Right renal cortex interstitium (tissue), 3 donors: ENCODE measurements at regions not wholly inside any gene's neighbourhood (a gene's known extent, or its start where the extent isn't known, plus 50 kb on each side); places are given as distances from the start of the nearest gene placed in this dataset.
"Not testable (repeated sequence)": the region's sequence is repeated elsewhere in the genome, so short reads cannot be mapped to it uniquely, and the experiment has no call there.

Source experiments
- DNase-seq, 3 donors: peaks; one replicate each; pipeline ENCODE4 v3.0.0-alpha.2; 2013; ENCODE audit warnings: low read depth in 3 of 3, low spot score in 2 of 3

DNA sequence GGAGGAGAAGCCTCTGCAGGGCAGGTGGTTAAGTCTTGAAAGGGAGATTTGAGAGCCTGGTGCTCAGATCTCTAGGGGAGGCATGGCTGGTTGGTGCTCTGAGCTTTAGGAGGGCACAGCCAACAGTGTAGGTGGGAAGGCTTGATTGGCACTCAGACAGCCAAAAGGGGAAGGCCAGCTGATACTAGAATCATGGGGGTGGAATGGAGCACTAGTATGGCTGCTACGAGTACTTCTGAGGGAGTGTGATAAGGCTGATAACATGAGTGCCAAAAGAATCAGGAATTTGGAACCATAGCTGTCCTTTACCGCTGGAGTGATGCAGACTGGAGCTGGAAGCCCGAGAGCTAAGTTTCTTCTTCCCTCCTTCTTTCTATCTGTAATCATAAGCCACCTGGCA lies 184.6 kb upstream of the TBC1D5 start:
- DNase-seq: no peak

DNA sequence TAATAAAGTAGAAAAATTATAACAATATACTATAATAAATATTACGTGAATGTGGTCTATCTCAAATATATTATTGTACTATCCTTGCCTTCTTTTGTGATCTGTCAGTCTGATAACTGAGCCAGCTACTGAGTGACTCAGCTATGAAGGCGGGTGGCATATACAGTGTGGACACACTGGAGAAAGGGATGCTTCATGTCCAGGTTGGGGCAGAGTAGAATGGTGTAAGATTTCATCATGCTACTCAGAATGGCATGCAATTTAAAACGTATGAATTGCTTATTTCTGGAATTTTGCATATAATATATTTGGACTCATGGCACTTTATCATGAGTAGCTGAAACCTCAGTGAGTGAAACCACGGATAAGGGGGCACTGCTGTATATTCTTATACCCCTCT lies 172.9 kb upstream of the TBC1D5 start:
- no peak for DNase-seq

DNA sequence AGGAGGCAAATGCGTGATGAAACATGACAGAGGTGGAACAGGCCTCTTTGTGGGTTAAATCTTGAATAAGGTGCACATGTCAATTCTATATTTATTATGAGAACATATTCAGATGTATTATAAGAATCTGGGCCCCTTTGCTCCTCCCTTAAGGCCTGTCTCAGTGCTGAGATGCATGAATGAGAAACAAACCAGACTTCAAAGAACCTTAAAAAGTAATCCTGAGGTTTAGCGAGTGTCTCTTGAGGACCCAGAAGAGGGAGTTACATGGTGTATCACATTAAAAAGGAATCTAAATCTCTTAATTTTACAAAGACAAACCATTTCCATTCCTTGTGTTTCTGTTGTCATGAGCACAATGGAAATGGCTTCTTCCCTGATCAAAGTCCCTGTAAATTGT lies 170.9 kb upstream of the TBC1D5 start:
- no peak for DNase-seq

DNA sequence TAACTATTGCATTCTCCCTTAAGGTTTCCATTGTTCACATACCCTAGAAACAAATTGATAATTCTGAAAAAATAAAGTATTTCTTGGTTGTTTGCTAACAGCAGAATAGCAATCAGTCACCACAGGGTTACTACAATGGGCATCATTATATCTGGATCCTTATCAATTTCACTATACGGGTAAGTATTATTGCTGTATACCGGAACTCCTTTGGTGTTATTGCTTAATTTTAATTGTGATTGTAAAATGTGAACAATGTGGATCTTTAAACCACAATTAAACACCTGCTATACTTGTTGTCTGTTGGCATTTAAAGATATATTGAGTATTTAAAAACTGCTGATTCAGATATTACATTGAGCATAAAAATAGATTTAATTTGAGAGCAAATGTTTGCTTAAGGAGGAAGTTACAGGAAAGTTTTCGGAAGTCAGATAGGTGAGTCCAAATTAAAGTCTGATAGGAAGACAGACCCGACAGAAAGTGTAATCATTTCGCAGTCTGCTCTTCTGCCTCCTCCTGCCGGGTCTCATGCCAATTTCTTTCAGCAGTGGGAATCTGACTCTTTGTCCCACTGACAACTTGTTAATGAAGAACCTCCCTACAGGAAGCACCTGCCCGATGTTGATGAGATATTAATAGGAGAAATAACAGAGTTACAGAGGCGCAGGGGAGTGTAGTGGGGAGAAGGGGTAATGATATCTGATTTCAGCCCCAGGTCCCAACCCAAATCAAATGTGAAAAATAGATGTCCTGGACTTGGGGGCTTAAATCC lies 169.7 kb upstream of the TBC1D5 start:
- DNase-seq: no peak

DNA sequence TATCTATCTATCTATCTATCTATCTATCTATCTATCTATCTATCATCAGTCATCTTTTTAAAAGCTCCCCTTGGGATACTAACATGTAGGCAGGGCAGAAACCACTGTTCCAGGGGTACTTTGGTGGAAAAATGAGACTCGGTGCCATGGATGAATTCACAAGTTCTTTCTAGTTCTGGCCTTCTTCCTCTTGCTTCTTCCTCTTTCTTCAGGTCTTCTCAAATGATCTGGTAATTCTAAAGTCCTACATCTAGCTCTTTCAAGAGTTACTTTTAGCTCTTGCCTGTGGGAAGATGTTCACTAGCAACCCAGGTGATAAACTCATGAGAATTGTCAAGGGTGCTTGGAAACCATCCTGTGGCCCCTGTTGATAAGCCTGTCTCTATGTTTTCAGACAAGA lies 168.5 kb upstream of the TBC1D5 start:
- DNase-seq: no peak

DNA sequence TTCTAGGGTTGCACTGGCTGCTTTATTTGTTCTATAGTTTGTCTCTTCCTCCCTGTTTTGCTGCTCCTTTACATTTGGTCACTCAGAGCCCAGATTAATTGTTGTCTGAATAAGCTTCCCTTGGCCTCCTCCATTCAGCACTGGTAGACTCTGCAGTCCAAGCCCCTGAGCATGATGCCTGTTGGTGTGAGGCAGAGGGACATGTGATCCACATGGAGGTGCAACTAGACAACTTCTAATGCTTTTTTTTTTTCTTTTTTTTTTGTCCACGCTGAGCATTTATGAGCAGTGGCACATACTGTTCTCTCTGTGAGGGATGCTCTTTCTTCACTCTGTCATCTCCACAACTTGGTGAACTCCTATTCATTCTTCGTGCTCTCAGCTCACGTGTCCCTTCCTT lies 167.3 kb upstream of the TBC1D5 start:
- no peak for DNase-seq

DNA sequence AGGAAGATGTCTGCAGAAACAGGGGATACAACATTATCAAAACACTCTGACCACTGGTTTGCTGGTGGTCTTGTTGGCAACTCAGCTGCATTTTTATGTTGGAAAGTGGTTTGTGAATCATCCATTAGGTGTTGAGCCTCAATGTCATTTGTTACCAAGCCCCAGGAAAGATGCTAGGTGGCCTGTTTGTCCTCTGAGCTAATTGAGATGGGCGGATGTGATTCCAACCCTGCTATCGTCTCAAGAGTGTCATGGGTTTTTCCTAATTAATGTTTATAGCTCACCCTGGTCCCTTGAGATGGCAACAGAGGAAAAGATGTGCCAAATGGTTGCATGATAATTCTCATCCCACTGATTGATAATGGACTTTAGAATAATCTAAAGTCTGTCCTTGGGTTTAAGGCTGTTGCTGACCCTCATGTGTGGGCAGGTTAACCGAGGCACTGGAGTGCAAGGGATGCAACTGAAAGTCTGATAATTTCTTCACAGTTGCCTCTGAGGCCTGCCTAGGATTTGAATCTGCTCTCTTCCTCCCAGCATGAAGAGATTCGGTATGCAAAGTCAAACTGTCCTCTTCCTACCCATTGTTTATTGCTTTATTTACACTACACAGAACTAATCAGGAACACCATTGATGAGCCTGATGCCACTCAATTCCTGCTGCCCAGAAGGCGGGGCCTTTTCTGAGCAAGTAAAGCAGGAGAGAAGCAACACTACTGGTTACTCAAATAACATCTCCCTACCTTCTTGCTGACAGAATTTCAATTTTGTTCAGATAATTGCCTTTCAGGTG lies 166.2 kb upstream of the TBC1D5 start:
- no peak for DNase-seq

DNA sequence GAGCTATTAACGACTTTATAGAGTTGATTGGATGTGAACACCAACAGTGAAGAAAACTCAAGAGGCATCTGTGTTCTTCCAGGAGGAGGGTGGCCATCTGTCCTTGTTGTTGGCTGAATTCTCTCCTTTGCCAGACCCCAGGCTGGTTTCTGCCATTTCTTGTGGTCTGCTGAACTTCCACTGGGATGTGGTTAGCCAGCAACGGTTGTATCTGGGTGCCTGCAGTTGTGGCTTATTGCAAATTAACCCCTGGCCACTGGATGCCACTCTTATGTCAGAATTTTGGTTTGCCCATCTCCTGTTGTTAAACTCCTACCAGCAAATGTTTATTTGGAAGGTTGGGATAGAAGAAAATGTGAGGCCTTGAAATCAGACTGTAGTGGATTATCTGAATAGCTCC lies 163.6 kb upstream of the TBC1D5 start:
- DNase-seq: no peak

DNA sequence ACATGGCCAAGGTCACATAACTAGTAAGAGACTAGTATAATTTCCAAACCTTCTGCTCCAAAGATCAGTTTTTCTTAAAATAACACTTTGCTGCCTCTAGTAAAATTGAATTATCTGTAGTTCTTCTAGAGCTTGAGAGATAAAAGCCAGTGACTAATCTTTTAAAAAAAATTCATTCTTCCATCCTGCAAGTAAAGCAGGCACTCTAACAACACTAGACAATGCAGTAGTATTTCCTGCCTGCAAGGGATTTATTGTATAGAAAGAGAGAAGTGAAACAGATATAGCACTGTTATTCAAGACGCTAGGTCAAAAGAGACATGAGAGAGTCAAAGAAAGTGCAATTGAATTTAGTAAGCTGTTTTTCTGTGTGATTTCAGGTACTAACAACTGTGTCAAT lies 159.5 kb upstream of the TBC1D5 start:
- DNase-seq: no peak

DNA sequence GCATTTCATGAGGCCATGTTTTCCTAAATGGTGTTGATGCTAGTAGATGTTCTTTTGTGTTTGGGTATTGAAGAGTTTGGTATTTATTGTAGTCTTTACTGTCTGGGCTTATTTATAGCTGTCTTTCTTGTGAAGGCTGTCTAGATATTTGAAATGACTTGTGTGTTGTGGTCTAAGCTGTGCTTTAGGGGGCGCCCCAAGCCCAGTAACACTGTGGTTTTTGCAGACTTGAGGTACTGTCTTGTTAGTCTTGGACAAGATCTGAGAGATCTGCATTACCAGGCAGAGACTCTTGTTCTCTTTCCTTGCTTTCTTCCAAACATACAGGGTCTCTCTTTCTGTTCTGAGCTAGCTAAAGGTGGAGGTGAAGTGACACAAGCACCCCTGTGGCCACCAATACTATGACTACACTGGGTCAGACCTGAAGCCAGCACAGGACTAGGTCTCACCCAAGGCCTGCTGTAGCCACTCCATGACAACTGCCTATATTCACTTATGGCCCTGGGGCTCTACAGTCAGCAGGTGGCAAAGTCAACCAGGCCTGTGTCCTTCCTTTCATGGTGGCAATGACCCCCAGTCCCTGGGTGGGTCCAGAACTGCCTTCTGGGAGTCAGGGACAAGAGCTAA lies 152.1 kb upstream of the TBC1D5 start:
- DNase-seq: no peak

DNA sequence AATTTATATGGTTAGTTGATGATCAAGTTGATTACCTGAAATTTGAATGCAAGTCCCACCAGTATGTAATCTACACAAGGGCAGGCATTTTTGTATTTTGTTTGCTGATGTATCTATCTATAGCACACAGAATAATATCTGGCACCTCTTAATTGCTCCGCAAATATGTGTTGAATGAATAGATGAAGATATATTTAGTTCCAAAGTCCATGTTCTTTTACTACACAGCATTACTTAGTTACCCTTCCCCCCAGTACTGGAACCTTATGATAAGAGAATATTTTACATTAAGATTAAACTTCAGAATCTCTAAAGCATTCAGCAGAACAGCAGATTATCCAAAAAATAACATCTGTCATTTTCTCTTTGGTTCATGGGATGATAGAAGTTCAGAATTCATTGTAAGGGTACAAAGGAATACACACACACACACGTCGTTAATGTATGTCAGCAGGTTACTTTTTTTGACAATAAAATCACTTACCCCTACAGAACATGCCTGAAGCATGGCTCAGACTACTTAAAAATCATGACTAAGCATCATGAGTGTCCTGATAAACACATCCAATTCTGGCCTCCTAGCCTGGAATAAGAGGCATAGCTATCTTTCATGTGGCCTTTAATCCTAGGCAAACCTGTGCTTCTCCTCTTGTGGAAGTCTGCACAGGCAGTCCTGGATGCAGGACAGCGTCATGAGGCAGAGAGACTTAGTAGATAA lies 148.9 kb upstream of the TBC1D5 start:
- no peak for DNase-seq

DNA sequence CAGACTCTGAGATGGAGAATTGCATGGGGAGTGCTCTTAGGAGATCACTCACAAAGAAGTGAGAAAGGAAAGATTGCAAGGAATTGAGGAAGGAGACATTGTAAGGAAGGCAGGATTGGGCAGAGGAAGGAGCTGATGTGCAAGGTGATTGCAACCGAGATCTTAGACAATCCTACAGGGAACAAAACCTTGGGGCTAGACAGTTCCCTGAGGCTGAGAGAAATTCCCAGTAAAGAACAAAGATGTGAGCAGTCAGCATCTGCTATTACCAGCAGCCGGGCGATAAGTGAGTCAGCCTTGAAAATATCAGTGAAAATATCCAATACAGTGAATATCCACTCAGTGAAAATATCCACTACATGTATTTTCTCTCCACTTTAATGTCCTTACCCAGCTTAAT lies 143.6 kb upstream of the TBC1D5 start:
- no peak for DNase-seq

DNA sequence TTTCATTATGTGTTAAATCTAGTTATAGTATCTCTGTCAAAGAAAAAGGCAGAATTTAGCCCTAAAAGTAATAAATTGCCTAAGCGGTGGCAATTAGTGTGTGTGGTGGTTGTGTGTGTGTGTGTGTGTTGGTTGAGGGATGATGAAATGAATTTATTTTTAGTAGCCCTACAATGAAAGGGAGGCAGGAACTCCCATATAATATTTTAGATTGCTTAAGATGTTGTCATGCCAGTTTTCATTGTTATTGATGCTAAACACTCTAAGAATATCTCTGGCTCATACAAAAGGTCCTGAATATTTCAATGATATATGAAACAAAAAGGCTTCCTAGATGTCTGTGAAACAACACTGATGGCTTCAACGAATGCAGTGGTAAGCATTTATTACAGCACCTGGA lies 140.6 kb upstream of the TBC1D5 start:
- no peak for DNase-seq

DNA sequence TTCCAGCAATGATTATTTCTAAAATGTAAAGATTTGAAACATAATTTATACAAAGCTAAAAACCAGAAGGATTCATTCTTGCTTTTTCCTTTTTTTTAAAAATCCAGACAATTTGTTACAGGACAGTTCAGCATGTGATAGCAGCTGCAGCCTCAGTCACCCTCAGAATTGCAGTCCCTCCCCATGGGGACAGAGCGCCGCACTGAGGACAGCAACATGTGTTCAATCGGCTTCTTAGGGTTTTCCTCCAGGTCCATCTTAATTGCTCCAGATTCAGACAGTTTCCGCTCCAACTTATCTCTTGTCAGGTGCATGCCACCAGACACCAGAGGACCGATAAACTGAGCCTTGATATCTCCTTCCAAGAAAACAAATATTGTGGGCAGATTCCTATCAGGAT lies 134.9 kb upstream of the TBC1D5 start:
- DNase-seq: no peak

DNA sequence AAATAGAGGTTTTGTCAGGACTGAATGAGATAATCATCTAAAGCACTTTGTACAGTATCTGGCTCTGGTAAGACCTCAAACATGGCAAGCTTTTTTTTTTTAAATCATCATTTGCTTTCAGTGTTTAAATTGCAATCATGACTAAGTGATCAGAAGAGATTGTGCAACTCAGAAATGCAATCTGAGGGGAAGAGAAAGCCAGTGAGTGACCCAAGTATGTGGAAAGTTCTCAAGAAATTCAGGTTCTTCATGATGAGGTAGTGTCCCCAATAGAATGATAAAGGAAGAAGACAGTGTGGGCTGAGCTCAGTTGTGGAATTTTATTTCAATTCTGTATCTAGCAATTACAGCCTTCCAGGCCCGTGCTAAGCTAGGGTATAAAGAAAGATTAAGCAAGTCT lies 132.2 kb upstream of the TBC1D5 start:
- no peak for DNase-seq

DNA sequence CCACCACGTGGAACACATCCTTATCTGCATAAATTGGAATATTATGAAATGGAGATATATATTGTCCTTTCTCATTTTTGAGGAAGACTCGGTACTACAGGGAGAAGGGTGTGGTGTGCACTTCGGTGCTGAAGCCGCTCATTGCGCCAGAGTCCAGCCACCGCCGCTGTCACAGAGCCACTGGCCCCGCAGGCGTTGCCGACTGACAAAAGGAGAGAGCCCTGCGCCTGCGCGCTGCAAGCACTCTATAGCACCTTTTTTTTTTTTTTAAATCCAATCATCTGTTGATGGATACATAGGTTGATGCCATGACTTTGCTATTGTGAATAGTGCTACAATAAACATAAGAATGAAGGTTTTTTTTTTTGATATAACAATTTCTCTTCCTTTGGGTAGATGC lies 130.0 kb upstream of the TBC1D5 start:
- DNase-seq: no peak

DNA sequence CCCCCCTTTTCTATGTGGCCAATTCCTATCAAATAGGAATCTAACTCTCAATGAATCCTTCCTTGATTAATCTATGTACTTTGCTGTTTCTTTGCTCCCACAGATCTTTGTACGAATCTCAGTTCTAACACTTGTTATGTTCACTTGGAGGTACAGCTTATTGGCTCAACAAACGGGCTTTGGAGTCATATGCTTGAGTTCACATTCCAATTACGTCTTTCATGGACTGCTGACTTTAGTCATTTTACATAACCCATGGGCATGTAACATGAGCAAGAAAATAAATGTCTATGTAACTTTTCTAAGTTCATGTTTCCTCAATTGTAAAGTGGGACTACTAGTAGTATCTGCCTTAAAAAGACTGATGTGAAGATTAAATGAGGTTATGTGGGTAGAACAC lies 123.2 kb upstream of the TBC1D5 start:
- no peak for DNase-seq

DNA sequence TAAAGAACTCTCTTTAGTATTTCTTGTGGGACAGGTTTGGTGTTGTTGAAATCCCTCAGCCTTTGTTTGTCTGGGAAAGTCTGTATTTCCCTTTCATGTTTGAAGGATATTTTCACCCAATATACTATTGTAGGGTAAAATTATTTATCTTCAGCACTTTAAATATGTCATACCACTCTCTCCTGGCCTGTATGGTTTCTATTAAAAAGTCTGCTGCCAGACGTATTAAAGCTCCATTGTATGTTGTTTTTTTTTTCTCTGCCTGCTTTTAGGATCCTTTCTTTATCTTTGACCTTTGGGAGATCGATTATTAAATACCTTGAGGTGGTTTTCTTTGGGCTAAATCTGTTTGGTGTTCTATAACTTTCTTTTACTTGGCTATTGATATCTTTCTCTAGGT lies 119.0 kb upstream of the TBC1D5 start:
- no peak for DNase-seq

DNA sequence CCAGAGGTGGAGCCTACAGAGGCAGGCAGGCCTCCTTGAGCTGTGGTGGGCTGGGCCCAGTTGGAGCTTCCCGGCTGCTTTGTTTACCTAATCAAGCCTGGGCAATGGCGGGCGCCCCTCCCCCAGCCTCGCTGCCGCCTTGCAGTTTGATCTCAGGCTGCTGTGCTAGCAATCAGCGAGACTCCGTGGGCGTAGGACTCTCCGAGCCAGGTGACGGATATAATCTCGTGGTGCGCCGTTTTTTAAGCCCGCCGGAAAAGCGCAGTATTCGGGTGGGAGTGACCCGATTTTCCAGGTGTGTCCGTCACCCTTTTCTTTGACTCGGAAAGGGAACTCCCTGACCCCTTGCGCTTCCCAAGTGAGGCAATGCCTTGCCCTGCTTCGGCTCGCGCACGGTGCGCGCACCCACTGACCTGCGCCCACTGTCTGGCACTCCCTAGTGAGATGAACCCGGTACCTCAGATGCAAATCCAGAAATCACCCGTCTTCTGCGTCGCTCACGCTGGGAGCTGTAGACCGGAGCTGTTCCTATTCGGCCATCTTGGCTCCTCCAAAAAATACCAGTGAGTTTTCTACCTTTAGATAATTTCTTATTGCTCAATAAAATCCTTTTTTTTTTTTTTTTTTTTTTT lies 118.5 kb upstream of the TBC1D5 start:
- DNase-seq: not testable (repeated sequence)

DNA sequence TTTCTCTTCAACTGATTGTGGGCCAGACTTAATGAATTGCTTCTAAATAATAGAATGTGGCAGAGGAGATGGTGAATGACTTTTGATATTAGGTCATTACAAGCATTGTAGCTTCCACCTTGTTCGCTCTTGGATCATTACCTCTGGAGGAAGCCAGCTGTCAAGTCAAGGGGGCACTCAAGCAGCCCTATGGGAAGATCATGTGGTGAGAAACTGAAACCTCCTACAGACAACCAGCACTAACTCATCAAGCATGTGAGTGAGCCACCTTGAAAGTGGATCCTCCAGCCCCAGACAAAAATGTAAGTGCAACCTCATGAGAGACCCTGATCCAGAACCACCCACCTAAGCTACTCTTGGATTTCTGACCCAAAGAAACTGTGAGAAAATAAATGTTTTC lies 109.8 kb upstream of the TBC1D5 start:
- no peak for DNase-seq

DNA sequence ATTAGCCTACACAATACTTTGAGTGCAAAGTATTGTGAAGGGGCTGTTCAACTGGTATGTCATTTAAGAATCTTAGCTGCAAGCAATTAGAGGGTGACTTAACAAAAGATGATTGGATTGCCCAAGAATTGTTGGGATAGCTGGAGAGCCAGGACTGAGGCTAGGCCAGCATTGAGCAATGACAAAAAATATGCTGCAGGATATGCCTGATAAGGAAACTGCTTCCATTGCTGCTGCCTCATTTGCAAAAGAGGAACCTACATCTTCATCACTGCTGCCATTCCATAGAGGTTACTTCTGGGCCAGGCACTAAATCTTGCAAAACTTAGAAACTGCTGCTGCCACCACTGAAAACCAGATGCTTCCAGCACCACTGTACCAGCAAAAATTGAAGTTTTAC lies 108.0 kb upstream of the TBC1D5 start:
- DNase-seq: no peak
